Ishikawa (cell line): ENCODE measurements at regions not wholly inside any gene's neighbourhood (a gene's known extent, or its start where the extent isn't known, plus 50 kb on each side); places are given as distances from the start of the nearest gene placed in this dataset.

Experiments used
- CEBPB ChIP-seq: IDR thresholded peaks from 2 replicates; pipeline ENCODE4 v1.6.1; 2012
- CREB1 ChIP-seq: IDR thresholded peaks from 2 replicates; pipeline ENCODE4 v1.6.1; 2012; ENCODE audit warnings: low read depth
- NFIC ChIP-seq: IDR thresholded peaks from 2 replicates; pipeline ENCODE4 v1.6.1; 2012
- RAD21 ChIP-seq: IDR thresholded peaks from 2 replicates; pipeline ENCODE4 v1.6.1; 2012; ENCODE audit warnings: low read depth
- TAF1 ChIP-seq: IDR thresholded peaks from 2 replicates; pipeline ENCODE4 v1.6.1; 2012; ENCODE audit warnings: low read depth, mild to moderate bottlenecking

DNA sequence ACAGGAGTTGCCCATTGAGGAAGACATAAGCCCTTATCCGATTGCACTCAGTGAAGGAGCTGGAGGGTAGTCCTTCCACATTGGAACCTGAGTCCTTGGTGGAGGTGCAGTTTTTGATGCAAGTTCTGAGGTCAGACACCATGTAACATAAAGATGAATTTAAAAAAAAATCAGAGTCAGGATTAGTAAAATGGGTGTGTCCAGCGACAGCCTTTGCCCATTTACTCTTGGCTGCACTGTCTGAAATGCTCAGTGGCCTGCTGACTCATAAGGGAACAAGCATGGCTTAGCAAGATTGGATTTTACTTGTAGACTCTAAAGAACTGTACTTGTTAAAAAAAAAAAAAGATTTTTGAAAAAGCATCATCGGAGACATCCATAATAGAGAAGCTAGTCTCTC, 241.1 kb upstream of the TOPAZ1 start:
- TF ChIP-seq CREB1 (no peak), NFIC (no peak), CEBPB (no peak), TAF1 (no peak), RAD21 (no peak)
